ENCODE measurements at regions not wholly inside any gene's neighbourhood (a gene's known extent, or its start where the extent isn't known, plus 50 kb on each side); places are given as distances from the start of the nearest gene placed in this dataset.
A peak's percentile ranks its signal among the peaks of the same experiment; 100 is the strongest.

GRCh38 chr3:159856590-159857104 lies 132.0 kb upstream of the IL12A start:
- Histone ChIP-seq H3K27ac (ENCODE audit: low read depth) (no peak overlapping the region), H3K79me2 (replicated peaks; ENCODE audit: insufficient read depth) (peaks cover 44% of the 10 kb centered on the region)
- 0 out of 2 replicates have a peak overlapping the region, but pooled peaks have one; percentile 34 for H3K27ac Mint-ChIP-seq

GRCh38 chr3:159857840-159858239 lies 130.8 kb upstream of the IL12A start:
- Histone ChIP-seq H3K4me1 (ENCODE audit: insufficient read depth) (peaks cover 20% of the 10 kb centered on the region), H4K20me1 (replicated peaks; ENCODE audit: insufficient read depth) (no peaks in the 10 kb centered on the region), H3K4me3 (no peak overlapping the region), H3K79me2 (replicated peaks; ENCODE audit: insufficient read depth) (peaks cover 44% of the 10 kb centered on the region), H3F3A (replicated peaks; ENCODE audit: low read depth) (no peaks in the 10 kb centered on the region), H2AFZ (no peak overlapping the region), H3K27ac (ENCODE audit: low read depth) (no peak overlapping the region), H3K36me3 (ENCODE audit: insufficient read depth) (no peaks in the 10 kb centered on the region), H3K9me2 (ENCODE audit: insufficient read depth) (no peaks in the 10 kb centered on the region), H3K4me2 (no peak overlapping the region), H3K27me3 (ENCODE audit: insufficient read depth) (no peaks in the 10 kb centered on the region)
- Mint-ChIP-seq H3K27ac (no peak overlapping the region), H3K9me3 (no peaks in the 10 kb centered on the region), H3K4me3 (no peak overlapping the region), H3K36me3 (ENCODE audit: low read depth) (no peaks in the 10 kb centered on the region), H3K27me3 (ENCODE audit: insufficient read depth, low read depth, poor library complexity) (peaks cover 2% of the 10 kb centered on the region), H3K4me1 (peaks cover 42% of the 10 kb centered on the region)
- ATAC-seq (no peak), DNase-seq (ENCODE audit: low spot score) (no peak)
- TF ChIP-seq EZH2phosphoT487 (IDR thresholded peaks at IDR 0.05; ENCODE audit: unreplicated experiment) (no peak), POLR2AphosphoS5 (IDR thresholded peaks at IDR 0.05; ENCODE audit: low read depth) (no peak), EZH2 (IDR thresholded peaks at IDR 0.05; ENCODE audit: low read depth, unreplicated experiment) (no peak), ZNF114 (CRISPR knock-in tag; IDR thresholded peaks at IDR 0.05) (no peak), REST (IDR thresholded peaks at IDR 0.05; ENCODE audit: unreplicated experiment) (no peak), NANOG (IDR thresholded peaks at IDR 0.05; ENCODE audit: borderline replicate concordance) (no peak)

More at GRCh38 chr3:159856590-159857104, 132.0 kb upstream of the IL12A start:
- Histone ChIP-seq H3F3A (replicated peaks; ENCODE audit: low read depth) (no peaks in the 10 kb centered on the region), H3K9me2 (ENCODE audit: insufficient read depth) (no peaks in the 10 kb centered on the region), H3K4me3 (no peak overlapping the region), H3K27me3 (ENCODE audit: insufficient read depth) (no peaks in the 10 kb centered on the region), H3K36me3 (ENCODE audit: insufficient read depth) (no peaks in the 10 kb centered on the region), H3K4me2 (no peak overlapping the region), H3K4me1 (ENCODE audit: insufficient read depth) (peaks cover 26% of the 10 kb centered on the region), H2AFZ (no peak overlapping the region), H4K20me1 (replicated peaks; ENCODE audit: insufficient read depth) (no peaks in the 10 kb centered on the region)
- DNase-seq (ENCODE audit: low spot score) = no peak
- Mint-ChIP-seq H3K27me3 (ENCODE audit: insufficient read depth, low read depth, poor library complexity) (peaks cover 4% of the 10 kb centered on the region), H3K36me3 (ENCODE audit: low read depth) (no peaks in the 10 kb centered on the region), H3K9me3 (no peaks in the 10 kb centered on the region), H3K4me1 (peaks cover 47% of the 10 kb centered on the region), H3K4me3 (no peak overlapping the region)
- no peak for TF ChIP-seq NANOG (IDR thresholded peaks at IDR 0.05; ENCODE audit: borderline replicate concordance)
- TF ChIP-seq ETS1 (IDR thresholded peaks at IDR 0.05) = no peak
- TF ChIP-seq EZH2phosphoT487 (IDR thresholded peaks at IDR 0.05; ENCODE audit: unreplicated experiment) = no peak
- TF ChIP-seq EZH2 (IDR thresholded peaks at IDR 0.05; ENCODE audit: low read depth, unreplicated experiment) = no peak
- TF ChIP-seq POLR2AphosphoS5 (IDR thresholded peaks at IDR 0.05; ENCODE audit: low read depth) = no peak
- TF ChIP-seq REST (IDR thresholded peaks at IDR 0.05; ENCODE audit: unreplicated experiment) = no peak
- no peak for TF ChIP-seq ZNF114 (CRISPR knock-in tag; IDR thresholded peaks at IDR 0.05)
- ATAC-seq = no peak; the same call in 2 of the 3 replicates
